ENCODE measurements at regions not wholly inside any gene's neighbourhood (a gene's known extent, or its start where the extent isn't known, plus 50 kb on each side); places are given as distances from the start of the nearest gene placed in this dataset.

DNA sequence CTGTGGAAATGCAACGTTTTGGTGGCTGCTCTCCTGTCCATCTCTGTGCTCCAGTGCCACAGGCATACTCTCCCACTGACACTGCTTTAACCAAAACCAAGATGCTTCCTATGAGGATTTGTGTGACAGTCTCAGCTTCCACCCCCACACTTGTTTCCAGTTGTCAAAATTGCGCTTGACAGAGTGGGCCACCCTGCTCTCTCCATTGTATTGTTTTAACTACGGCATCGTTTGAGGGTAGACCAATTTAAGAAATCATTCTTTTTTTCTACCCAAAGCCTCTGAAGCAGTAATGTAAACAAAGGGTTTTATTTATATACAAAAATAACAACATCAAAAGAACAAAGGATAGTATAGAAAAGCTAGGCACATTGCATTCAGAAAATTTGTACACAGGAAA, 178.0 kb downstream of the INHBA start:
- DNase-seq (ENCODE audit: low read depth in 2 of 2) = no peak

- no peak for DNase-seq (ENCODE audit: low read depth in 2 of 2)
These were observed 182.4 kb downstream of the INHBA start for GRCh38 chr7:41520445-41520844.

- DNase-seq (ENCODE audit: low read depth in 2 of 2) = no peak
These were observed 185.1 kb downstream of the INHBA start for GRCh38 chr7:41517771-41518170.

DNA sequence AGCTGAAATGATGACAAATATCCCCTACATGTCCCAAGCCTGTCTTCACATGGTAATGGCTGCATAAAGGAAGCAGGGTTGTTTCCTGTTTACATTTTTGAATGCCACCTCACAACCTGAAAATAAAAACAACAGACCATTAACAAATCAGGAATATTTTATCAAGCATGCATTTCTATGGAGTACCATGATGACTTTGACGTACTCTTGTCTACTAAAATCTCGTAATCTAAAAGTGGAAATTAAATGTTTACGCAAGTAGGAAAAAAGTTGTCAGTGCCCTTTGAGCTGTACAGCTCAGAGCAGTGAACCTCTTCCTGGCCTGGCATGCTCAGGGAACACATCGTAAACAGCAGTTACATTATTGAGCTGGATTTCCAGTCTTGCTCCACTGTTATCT, 194.1 kb downstream of the INHBA start:
- no peak for DNase-seq (ENCODE audit: low read depth in 2 of 2)

DNA sequence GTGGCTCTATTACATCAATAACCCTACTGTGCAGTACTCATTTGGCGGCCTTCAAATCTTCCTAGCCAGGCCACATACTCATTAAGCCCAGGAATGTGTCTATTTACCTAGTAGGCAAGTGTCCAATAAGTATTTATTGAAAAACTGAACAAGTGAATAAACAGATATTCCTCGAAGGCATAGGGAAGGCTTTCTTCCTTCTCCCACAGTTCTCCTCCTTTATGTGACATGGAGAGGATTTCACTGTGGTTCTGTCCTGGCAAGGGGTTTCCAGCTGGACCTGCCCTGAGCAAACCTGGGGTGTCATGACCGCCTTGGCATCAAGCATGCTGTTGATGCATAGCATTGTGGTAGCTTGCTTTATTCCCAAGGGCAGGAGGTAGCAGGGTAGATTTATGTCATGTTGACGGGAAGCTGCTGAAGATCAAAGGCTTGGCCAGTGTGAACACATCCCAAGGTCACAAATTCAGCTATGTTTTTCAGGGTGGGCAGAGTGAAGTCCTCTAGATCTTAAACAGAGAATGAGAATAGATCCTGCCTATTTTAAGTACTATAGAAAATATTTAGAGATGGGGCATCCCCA, 195.1 kb downstream of the INHBA start:
- DNase-seq (ENCODE audit: low read depth in 2 of 2) = no peak

- DNase-seq (ENCODE audit: low read depth in 2 of 2) = no peak
These were observed 198.5 kb downstream of the INHBA start for GRCh38 chr7:41504214-41504980.

DNA sequence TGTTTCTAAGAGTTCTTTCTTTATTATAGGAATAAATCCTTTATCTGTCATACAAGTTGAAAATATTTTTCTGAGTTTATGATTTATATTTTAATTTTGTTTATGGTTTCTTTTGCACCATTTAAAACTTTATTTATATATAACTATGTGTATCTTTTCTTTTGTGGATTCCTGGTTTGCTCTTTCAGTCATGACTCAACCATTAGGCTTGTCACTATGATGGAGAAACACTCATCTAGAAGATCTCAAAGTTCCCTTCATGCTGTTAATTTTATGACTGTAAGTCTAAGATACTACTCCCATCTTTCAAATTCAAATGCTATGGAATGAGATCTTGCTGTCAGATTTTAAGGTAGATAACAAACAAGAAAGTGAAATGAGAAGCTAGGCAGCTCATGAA, 199.5 kb downstream of the INHBA start:
- no peak for DNase-seq (ENCODE audit: low read depth in 2 of 2)

DNA sequence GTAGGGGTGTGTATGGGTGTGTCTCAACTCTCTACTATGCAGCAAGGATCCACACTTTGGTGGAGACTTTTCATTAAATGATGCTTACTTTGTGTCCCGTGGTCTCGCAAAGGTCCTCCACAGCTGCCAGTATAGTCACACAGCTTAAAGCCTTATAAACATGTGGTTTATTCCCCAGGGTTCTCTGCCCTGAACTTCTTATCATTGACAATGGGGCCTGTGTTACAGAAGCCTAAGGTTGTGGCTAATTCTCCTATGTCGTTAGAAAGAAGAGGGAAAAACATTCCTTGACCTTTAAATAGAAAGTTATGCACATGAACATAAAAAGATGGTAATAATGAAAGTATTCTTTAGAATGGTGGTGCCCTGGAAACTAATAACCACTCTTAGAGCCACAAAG, 201.4 kb downstream of the INHBA start:
- DNase-seq (ENCODE audit: low read depth in 2 of 2) = no peak

DNA sequence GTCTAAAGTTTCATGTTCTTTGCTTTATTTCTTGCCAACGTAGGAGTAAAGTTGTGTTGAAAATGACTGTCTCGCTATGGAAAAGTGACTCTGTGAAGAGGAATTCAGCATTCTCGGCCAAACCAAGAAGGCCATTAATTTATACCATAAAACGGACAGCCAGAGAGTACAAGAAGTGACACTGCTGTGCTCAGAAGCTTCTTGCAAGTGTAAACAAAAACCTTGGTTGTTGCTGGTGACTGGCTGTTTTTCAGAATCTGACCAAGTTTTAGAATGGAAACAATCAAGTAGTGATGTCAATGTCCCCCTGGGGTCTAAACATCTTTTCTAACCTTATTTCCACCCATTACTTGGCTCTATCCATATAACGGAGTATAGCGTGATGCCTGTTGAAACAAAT, 201.9 kb downstream of the INHBA start:
- no peak for DNase-seq (ENCODE audit: low read depth in 2 of 2)

DNA sequence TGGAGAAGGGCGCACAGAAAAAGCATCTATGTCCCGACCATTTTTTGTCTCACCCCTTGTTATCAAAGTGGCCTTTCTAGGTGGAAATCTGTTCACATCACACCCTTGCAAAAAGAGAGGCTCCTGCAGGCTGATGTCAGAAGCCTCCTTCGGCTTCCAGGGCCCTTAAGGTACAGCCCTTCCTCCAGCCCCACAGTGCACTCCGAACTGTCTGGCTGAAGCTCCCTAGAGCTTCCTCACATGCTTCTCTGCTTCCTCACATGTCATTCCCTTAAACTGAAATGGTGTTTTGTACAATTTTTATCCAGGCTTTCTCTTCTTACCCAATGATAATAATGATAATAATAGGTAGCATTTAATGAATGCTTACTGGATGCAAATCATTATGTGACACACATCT, 210.3 kb downstream of the INHBA start:
- no peak for DNase-seq (ENCODE audit: low read depth in 2 of 2)

GRCh38 chr7:41491883-41492471, 210.9 kb downstream of the INHBA start:
- no peak for DNase-seq (ENCODE audit: low read depth in 2 of 2)

- no peak for DNase-seq (ENCODE audit: low read depth in 2 of 2)
These were observed 211.6 kb downstream of the INHBA start for GRCh38 chr7:41491308-41491707.

GRCh38 chr7:41489885-41490284, 213.0 kb downstream of the INHBA start:
- DNase-seq (ENCODE audit: low read depth in 2 of 2) = no peak

DNA sequence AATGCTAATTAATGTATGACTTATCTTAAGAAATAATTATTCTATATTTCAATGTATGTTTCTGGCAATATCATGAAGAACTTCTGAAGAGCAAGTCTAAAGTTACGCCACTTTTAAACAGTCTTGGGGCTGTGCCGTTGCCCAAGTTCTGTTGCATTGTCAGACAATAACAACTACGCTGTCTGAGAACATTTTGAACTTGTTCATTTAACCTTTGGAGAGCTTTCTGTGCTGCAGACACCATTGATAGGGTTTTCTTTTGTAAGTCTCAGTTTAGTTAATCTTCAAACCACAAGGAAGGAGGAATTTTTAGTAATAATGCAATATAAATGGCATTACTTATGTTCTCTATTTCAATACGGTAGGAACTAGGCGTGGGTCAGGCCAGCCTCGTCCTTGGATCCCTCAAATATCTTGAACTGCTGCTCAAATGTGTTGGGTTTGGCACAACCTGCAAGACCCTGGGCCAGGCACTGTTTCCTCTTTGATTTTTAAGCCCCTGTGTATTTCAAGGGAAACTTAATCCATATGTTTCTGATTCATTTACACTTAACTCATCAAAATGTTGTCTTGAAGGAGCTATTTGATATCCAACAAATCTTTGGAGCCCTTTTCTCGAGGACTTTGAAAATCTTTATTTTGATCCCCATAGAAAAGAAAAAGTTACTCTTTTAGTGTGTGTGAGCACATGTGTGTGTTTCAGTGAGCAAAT, 215.5 kb downstream of the INHBA start:
- DNase-seq (ENCODE audit: low read depth in 2 of 2) = no peak

DNA sequence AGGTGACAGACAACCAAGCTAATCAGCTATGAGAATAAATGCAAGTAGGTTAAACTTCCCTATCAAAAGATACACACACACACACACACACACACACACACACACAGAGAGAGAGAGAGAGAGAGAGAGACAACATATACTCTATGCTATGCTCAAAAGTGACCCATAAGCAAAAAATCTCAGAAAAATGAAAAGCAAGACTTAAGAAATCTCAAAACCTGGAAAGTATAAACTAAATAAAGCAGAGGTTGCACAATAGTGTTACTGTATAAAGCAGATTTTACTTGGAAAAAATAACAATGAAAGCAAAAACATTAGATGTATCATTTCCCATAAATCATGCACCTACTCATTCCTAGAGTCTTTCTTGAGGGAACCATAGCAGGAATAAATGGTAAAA, 221.5 kb downstream of the INHBA start:
- no peak for DNase-seq (ENCODE audit: low read depth in 2 of 2)

DNA sequence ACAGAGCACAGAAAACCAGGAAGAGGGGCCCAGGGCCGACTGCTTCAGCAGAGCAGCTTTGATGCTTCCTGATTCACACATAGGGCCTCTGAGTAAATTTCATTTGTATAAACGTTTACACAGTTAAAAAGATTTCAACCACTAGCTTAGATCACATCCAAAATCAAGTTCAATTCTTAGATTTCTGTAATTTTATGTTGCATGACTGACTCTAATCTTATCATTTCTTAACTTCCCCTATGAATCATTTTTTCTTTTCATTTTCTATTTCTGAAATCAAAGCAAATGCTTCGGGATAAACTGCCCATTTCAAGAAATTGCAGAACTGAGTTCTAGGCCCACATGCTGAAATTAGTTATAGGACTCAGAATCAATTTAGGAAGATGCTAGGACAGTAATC, 224.7 kb downstream of the INHBA start:
- DNase-seq (ENCODE audit: low read depth in 2 of 2) = no peak

GRCh38 chr7:41476460-41476803, 226.5 kb downstream of the INHBA start:
- DNase-seq (ENCODE audit: low read depth in 2 of 2) = no peak

- no peak for DNase-seq (ENCODE audit: low read depth in 2 of 2)
These were observed 227.0 kb downstream of the INHBA start for GRCh38 chr7:41475801-41476459.

GRCh38 chr7:41472427-41473125, 230.3 kb downstream of the INHBA start:
- DNase-seq (ENCODE audit: low read depth in 2 of 2) = no peak

DNA sequence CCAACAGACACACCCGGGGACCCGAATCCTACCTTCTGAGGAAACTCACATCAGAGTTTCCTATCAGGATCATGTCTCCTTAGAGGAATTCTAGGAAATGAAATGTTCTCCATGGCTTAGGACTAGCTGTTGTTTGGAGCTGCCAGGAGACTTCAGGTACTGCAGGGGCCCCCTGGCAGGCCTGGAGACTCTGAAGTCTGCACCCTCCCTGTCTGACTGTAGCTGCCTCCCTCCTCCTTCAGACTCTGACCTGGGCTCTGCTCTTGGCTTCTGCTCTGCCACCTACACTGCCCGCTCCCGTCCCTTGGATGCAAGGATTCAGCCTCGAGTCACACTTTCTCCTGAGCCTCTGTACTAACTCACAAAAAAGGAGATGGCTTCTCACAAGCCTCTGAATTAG, 232.8 kb downstream of the INHBA start:
- DNase-seq (ENCODE audit: low read depth in 2 of 2) = no peak

GRCh38 chr7:41467596-41467995, 235.3 kb downstream of the INHBA start:
- no peak for DNase-seq (ENCODE audit: low read depth in 2 of 2)
